Activated T-helper 17 cell treated with anti-CD3 and anti-CD28 coated beads, Interleukin-2, amount 50 U/mL, for 72 hours (primary cell): ENCODE measurements at regions not wholly inside any gene's neighbourhood (a gene's known extent, or its start where the extent isn't known, plus 50 kb on each side); places are given as distances from the start of the nearest gene placed in this dataset.

Source experiments
- ATAC-seq: fragments of 150-1000 bp; cut with Tn5 transposase; replicated peaks from 2 replicates; pipeline ENCODE4 v1.10.0; 2021; ENCODE audit warnings: mild to moderate bottlenecking, moderate library complexity
- H3K27ac Mint-ChIP-seq: one replicate; pipeline ENCODE4 v1.8.0; 2022; ENCODE audit warnings: mixed read lengths
- H3K27me3 Mint-ChIP-seq: one replicate; pipeline ENCODE4 v1.8.0; 2022; ENCODE audit warnings: mixed read lengths
- H3K36me3 Mint-ChIP-seq: one replicate; pipeline ENCODE4 v1.8.0; 2022; ENCODE audit warnings: low read depth, mild to moderate bottlenecking, mixed read lengths
- H3K4me1 Mint-ChIP-seq: one replicate; pipeline ENCODE4 v1.8.0; 2022; ENCODE audit warnings: mixed read lengths
- H3K4me3 Mint-ChIP-seq: one replicate; pipeline ENCODE4 v1.8.0; 2022; ENCODE audit warnings: mild to moderate bottlenecking, mixed read lengths
- H3K9me3 Mint-ChIP-seq: one replicate; pipeline ENCODE4 v1.8.0; 2022; ENCODE audit warnings: mixed read lengths

GRCh38 chr6:78483553-78484197 is 383.7 kb upstream of the IRAK1BP1 start:
- ATAC-seq = no peak
- no peaks in the 10 kb centered on the region for H3K27me3 Mint-ChIP-seq
- no peaks in the 10 kb centered on the region for H3K36me3 Mint-ChIP-seq
- H3K4me1 Mint-ChIP-seq = no peaks in the 10 kb centered on the region
- peaks cover 6% of the 10 kb centered on the region for H3K9me3 Mint-ChIP-seq
- no peak overlapping the region for H3K27ac Mint-ChIP-seq
- no peak overlapping the region for H3K4me3 Mint-ChIP-seq

DNA sequence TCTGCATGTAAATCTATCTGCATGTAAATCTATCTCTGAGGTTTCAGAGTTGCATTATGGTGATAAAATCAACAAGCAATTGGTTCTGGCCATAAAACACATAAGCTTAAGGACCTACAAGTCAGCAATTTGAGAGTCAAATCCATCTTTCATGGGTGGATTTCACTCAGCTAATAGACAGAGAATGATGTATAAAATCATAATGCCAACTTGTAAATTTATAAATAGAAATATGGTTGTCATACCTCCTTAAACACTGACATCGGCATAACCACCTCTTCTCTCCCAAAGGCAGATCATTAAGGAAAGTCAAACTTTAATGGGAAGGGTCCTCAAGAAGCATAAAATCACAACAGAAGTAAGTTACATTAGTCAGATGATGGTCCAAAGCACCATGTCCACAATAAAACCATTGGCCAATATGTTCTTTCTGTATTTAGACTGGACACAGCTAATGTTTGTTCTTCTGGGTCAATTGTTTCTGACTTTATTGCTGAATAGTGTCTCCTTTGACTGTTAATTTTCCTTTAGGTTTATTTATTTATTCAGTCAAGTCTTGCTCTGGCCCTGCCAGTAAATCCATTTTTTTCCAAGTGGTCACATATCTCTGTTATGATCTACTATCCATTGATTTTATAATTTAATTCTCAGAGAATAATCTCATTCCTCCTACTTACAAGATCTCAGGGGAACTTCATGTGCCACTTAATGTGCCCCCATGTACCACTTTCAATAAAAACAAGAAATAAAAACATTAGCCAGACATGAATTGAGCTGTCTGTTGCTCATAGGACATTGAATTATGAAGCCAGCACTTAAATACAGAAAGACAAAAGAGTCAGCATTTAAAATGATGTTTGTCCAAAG is 382.9 kb upstream of the IRAK1BP1 start:
- Mint-ChIP-seq H3K4me1 (no peaks in the 10 kb centered on the region), H3K36me3 (no peaks in the 10 kb centered on the region), H3K27me3 (no peaks in the 10 kb centered on the region), H3K4me3 (no peak overlapping the region), H3K9me3 (peaks cover 4% of the 10 kb centered on the region), H3K27ac (no peak overlapping the region)
- no peak for ATAC-seq

DNA sequence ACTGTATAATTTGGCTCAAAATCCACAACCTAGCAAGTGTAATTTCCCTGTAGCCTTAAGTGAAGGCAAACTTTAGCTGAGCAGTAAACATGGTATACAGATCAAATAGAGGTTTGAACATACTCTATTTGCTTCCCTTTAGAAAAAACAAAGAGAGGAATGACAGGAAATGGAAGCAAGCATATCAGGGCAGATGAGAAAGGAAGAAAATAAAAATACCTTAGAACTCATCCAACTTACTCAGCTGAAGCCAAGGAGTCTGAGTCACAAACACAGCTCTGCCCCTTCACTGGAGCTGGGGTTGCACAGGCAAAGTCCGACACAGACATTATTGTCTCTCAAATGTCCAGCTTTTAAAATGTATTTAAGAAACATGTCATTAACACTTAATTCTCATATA is 379.9 kb upstream of the IRAK1BP1 start:
- Mint-ChIP-seq H3K9me3 (no peaks in the 10 kb centered on the region), H3K27me3 (no peaks in the 10 kb centered on the region), H3K4me3 (no peak overlapping the region), H3K36me3 (no peaks in the 10 kb centered on the region), H3K27ac (no peak overlapping the region), H3K4me1 (no peaks in the 10 kb centered on the region)
- ATAC-seq = no peak

DNA sequence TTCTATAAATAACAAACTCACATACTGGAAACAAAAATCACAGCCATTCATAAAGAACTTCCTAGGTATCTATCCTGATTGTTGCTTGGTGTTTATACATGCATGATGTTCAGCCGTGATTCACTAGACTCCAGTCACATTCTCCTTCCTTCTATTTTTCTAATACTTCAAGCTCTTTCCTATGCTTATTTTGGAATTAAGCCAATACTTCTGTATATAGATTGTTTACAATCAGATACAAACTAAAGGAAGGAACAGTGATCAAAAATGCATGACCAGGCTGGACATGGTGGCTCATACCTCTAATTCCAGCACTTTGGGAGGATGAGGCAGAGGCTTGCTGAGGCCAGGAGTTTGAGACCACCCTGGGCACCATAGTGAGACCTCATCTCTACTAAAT is 377.5 kb upstream of the IRAK1BP1 start:
- no peak overlapping the region for H3K27ac Mint-ChIP-seq
- H3K4me1 Mint-ChIP-seq = no peaks in the 10 kb centered on the region
- no peaks in the 10 kb centered on the region for H3K9me3 Mint-ChIP-seq
- ATAC-seq = no peak
- no peaks in the 10 kb centered on the region for H3K36me3 Mint-ChIP-seq
- no peak overlapping the region for H3K4me3 Mint-ChIP-seq
- H3K27me3 Mint-ChIP-seq = no peaks in the 10 kb centered on the region

DNA sequence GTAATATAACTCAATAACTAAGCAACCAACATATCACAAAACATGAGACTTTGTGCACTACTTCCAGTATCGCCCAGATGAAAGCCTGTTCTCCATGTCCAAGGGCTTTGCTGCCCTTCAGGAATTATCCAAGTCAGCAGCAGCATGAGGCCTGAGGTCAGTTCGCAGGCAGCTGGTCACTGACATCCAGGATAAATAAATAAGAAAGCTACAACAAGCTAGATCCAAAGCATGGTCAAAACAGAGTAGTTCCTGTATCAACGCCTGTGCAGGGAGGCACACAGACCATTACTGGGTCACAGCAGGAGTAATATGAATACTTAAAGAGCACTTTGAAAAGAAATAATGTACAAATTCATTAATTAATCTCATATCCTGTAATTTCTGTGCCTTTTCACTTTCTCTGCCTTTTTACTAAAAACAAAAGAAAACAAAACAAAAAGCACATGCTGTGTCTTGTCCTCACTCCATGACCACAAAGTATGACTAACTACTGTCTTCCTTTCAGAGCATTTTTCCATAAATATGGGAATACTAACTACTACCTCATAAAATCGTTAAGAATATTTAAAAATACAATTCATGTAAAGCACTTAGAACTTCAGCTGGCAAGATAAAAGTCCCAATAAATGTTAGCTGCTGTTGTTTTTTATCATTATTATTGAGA is 374.9 kb upstream of the IRAK1BP1 start:
- H3K36me3 Mint-ChIP-seq = no peaks in the 10 kb centered on the region
- no peak for ATAC-seq
- H3K4me3 Mint-ChIP-seq = no peak overlapping the region
- no peaks in the 10 kb centered on the region for H3K27me3 Mint-ChIP-seq
- peaks cover 2% of the 10 kb centered on the region for H3K9me3 Mint-ChIP-seq
- no peaks in the 10 kb centered on the region for H3K4me1 Mint-ChIP-seq
- H3K27ac Mint-ChIP-seq = no peak overlapping the region

GRCh38 chr6:78500299-78501089 is 366.9 kb upstream of the IRAK1BP1 start:
- Mint-ChIP-seq H3K27me3 (no peaks in the 10 kb centered on the region), H3K9me3 (peaks cover 14% of the 10 kb centered on the region), H3K27ac (no peak overlapping the region), H3K4me1 (no peaks in the 10 kb centered on the region), H3K36me3 (no peaks in the 10 kb centered on the region), H3K4me3 (no peak overlapping the region)
- no peak for ATAC-seq

DNA sequence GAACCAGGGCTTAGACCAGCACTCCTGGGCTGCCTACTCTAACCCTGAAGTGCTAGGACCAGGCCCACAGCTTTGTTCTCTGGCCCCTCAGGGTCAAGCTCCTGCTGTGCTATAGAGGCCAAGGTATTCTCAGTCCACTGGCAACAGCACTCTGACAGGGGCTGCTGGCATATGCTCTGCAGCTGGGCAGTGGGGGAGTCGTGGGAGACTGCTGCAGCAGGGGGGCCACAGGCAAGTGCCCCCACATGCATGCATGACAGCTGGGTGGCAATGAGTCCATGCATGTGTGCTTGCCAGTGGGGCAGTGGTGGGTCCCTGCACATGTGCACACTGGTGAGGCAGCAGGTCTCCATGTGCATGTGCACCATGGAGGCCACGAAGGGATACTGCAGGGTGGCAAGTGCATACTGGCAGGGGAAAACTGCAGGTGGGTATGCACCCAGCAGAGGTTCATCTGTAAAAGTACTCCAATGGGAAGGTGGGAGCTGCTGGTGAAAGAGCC is 364.9 kb upstream of the IRAK1BP1 start:
- no peak for ATAC-seq
- no peak overlapping the region for H3K4me3 Mint-ChIP-seq
- no peaks in the 10 kb centered on the region for H3K36me3 Mint-ChIP-seq
- H3K27ac Mint-ChIP-seq = no peak overlapping the region
- H3K4me1 Mint-ChIP-seq = no peaks in the 10 kb centered on the region
- no peaks in the 10 kb centered on the region for H3K27me3 Mint-ChIP-seq
- peaks cover 19% of the 10 kb centered on the region for H3K9me3 Mint-ChIP-seq

DNA sequence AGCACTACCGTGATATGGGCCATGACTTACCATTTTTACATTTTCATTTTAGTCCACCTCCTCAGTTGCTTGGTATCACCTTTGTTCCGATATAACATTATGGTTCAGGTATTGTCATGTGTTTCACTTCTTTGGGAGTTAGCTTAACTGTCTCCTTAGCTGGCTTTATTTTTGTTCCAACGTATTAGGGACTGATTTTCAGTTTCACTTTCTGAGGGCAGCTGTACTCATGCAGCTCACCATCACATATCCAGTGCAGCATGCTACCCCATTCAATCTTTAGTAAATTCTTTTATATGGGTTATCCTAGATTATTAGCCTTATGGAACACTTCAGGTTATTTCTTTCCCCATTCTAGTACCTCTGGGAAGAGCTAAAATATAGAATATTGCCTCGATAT is 362.2 kb upstream of the IRAK1BP1 start:
- no peaks in the 10 kb centered on the region for H3K27me3 Mint-ChIP-seq
- H3K9me3 Mint-ChIP-seq = peaks cover 13% of the 10 kb centered on the region
- no peaks in the 10 kb centered on the region for H3K4me1 Mint-ChIP-seq
- no peak overlapping the region for H3K4me3 Mint-ChIP-seq
- no peak overlapping the region for H3K27ac Mint-ChIP-seq
- H3K36me3 Mint-ChIP-seq = no peaks in the 10 kb centered on the region
- no peak for ATAC-seq

GRCh38 chr6:78511009-78511408 is 356.3 kb upstream of the IRAK1BP1 start:
- Mint-ChIP-seq H3K4me1 (no peaks in the 10 kb centered on the region), H3K4me3 (no peak overlapping the region), H3K36me3 (no peaks in the 10 kb centered on the region), H3K27ac (no peak overlapping the region), H3K27me3 (no peaks in the 10 kb centered on the region), H3K9me3 (peaks cover 6% of the 10 kb centered on the region)
- ATAC-seq = no peak

- Mint-ChIP-seq H3K4me1 (no peaks in the 10 kb centered on the region), H3K27me3 (peaks cover 3% of the 10 kb centered on the region), H3K27ac (no peak overlapping the region), H3K36me3 (no peaks in the 10 kb centered on the region), H3K4me3 (no peak overlapping the region), H3K9me3 (no peaks in the 10 kb centered on the region)
- ATAC-seq = no peak
These were observed 353.5 kb upstream of the IRAK1BP1 start for GRCh38 chr6:78513856-78514255.

- H3K4me3 Mint-ChIP-seq = no peak overlapping the region
- H3K27ac Mint-ChIP-seq = no peak overlapping the region
- H3K4me1 Mint-ChIP-seq = no peaks in the 10 kb centered on the region
- no peaks in the 10 kb centered on the region for H3K36me3 Mint-ChIP-seq
- H3K9me3 Mint-ChIP-seq = no peaks in the 10 kb centered on the region
- peaks cover 3% of the 10 kb centered on the region for H3K27me3 Mint-ChIP-seq
- ATAC-seq = no peak
These were observed 352.1 kb upstream of the IRAK1BP1 start for GRCh38 chr6:78515271-78515670.

DNA sequence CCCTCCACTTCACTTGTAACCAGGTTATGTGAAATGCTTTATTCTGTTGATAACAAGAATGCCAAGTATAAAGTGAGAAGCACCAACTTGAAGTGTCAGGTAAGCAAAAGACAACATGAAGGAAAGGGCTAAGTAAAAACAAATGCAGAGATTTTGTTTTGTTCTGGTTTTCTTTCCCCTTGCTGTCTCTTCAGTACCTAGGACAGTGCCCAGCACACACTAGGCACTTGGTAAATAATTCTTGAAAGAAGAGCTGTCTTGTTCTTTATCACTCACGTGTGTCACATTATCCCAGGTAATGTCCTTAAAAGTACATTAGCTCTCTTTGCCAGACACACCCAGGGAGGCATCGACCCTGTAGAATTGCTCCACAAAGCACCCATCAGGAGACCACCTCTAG is 350.0 kb upstream of the IRAK1BP1 start:
- peaks cover 5% of the 10 kb centered on the region for H3K9me3 Mint-ChIP-seq
- H3K4me3 Mint-ChIP-seq = no peak overlapping the region
- H3K27me3 Mint-ChIP-seq = peaks cover 8% of the 10 kb centered on the region
- no peaks in the 10 kb centered on the region for H3K36me3 Mint-ChIP-seq
- no peaks in the 10 kb centered on the region for H3K4me1 Mint-ChIP-seq
- H3K27ac Mint-ChIP-seq = no peak overlapping the region
- no peak for ATAC-seq

DNA sequence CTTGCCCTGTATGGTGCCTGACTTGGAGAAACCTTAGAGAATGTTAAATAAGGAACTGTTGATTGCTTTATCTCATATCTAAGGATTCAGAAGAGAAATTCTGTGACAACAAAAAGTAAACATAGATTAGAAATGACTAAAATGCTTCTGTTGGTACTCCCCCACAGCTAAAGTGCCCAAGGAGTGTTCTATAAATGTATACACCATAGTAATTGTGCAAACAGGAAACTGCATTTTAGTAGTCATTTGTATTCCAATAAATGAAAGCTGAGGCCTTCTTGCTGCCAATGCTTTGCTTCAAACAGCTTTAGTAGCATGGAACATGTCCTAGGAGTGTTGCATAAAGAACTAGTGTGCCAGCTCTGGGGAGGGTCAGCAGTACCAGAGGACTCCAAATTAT is 343.7 kb upstream of the IRAK1BP1 start:
- peaks cover 7% of the 10 kb centered on the region for H3K9me3 Mint-ChIP-seq
- no peaks in the 10 kb centered on the region for H3K4me1 Mint-ChIP-seq
- peaks cover 4% of the 10 kb centered on the region for H3K27me3 Mint-ChIP-seq
- H3K4me3 Mint-ChIP-seq = no peak overlapping the region
- H3K27ac Mint-ChIP-seq = no peak overlapping the region
- no peak for ATAC-seq
- H3K36me3 Mint-ChIP-seq = no peaks in the 10 kb centered on the region

GRCh38 chr6:78525976-78526375 is 341.4 kb upstream of the IRAK1BP1 start:
- H3K4me3 Mint-ChIP-seq = no peak overlapping the region
- H3K4me1 Mint-ChIP-seq = no peaks in the 10 kb centered on the region
- peaks cover 4% of the 10 kb centered on the region for H3K27me3 Mint-ChIP-seq
- H3K27ac Mint-ChIP-seq = no peak overlapping the region
- ATAC-seq = no peak
- peaks cover 7% of the 10 kb centered on the region for H3K9me3 Mint-ChIP-seq
- H3K36me3 Mint-ChIP-seq = no peaks in the 10 kb centered on the region
